Fibroblast of the aortic adventitia (primary cell): ENCODE measurements at regions not wholly inside any gene's neighbourhood (a gene's known extent, or its start where the extent isn't known, plus 50 kb on each side); places are given as distances from the start of the nearest gene placed in this dataset.

ENCODE experiments used
- DNase-seq: peaks from one replicate; pipeline ENCODE4 v3.0.0-alpha.2; 2010; ENCODE audit warnings: low read depth
- H3K4me3 ChIP-seq: 2 replicates; pipeline ENCODE4 v1.5.1; 2011; ENCODE audit warnings: low read depth, mild to moderate bottlenecking, control low read depth, low read length, moderate library complexity
- CTCF ChIP-seq: IDR thresholded peaks from 2 replicates; pipeline ENCODE4 v1.5.1; 2011; ENCODE audit warnings: mild to moderate bottlenecking, low read length, control low read depth, inconsistent platforms; ENCODE audit not compliant: insufficient read depth

DNA sequence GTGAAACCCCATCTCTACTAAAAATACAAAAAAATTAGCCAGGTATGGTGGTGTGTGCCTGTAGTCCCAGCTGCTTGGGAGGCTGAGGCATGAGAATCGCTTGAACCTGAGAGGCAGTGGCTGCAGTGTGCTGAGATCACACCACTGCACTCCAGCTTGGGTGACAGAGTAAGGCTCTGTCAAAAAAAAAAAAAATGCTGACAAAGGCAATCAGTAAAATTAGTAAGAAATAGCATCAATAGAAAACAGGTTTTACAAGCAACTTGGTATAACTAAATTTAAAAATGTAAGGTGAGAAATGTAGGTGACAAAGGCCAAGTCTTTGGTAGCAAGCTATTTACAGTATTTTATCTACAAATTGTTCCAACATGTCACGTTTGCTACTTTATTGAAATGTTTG is 421.4 kb upstream of the RGPD4 start:
- no peak for TF ChIP-seq CTCF
- no peak for DNase-seq
- H3K4me3 ChIP-seq = no peak overlapping the region

- DNase-seq = no peak
- no peak for TF ChIP-seq CTCF
- no peak overlapping the region for H3K4me3 ChIP-seq
Observed at GRCh38 chr2:107407017-107407416, 419.7 kb upstream of the RGPD4 start.

DNA sequence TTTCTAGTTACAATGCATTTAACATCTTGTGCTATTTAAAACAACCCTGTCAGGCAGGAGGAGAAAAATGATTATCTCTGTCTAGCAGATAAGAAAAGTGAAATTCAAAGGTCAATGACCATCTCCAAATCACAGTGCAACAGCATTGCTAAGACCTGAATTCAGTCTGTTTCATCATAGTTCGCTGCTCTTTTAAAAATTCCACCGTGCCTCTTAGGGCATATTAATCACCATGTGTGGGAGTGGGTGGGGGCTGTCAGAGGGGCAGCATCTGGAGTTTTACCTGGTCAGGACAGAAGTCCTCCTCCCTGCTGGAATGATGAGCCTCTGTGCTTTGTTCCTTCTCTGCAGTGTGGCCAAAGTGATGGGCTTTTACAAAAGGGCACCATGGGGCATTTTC is 418.7 kb upstream of the RGPD4 start:
- no peak for TF ChIP-seq CTCF
- DNase-seq = no peak
- H3K4me3 ChIP-seq = no peak overlapping the region

DNA sequence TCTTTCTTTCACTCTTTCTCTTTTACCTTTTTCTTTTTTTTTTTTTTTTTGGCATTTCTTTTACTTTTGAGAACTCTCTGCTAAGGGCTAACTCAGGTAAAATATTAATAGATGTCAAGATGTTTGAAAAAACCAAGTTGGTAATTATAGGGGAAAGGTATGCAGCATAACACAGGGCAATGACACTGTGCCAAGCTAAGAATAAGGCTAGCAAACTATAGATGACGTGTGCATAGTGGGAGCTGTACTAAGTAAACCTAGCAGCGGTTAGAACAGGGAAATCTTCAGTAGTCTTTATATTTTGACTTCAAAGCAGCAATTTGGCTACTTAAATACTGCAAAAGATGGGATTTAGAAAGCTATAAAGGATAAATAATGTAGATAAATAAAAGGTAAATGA is 415.4 kb upstream of the RGPD4 start:
- no peak overlapping the region for H3K4me3 ChIP-seq
- no peak for TF ChIP-seq CTCF
- no peak for DNase-seq

DNA sequence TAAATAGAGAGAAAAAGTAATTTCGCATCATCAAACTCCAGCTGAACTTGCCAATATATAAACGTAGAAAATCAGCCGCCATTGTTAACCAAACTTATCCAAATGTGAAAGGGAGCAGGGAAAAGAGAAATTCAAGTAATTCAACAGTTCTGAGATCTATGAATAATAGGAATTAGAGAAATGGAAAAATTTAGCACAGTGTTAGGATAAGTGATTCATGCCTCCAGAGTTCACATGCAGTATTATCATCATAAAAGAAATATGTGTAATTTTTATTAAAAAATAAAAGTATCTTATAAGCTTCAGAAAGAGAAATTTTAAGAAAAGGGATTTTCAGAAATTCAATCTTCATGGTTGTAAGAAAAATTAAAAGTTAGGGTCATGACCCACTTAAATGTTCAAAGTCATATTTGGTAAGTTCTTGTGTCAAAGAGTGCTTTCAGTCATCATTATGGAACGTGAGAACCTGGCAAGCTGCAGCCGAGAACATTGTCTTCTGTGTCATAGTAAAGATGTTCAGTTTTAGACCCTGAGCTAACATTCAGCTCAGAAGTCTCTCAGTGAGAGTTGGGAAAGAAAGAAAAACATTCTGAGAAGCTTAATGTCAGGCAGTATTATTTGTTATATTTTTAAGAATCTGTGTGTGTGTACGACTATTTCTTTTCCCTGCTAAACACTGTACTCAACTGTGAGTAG is 414.3 kb upstream of the RGPD4 start:
- peak; percentile 5 for DNase-seq
- H3K4me3 ChIP-seq = no peak overlapping the region
- TF ChIP-seq CTCF = no peak

DNA sequence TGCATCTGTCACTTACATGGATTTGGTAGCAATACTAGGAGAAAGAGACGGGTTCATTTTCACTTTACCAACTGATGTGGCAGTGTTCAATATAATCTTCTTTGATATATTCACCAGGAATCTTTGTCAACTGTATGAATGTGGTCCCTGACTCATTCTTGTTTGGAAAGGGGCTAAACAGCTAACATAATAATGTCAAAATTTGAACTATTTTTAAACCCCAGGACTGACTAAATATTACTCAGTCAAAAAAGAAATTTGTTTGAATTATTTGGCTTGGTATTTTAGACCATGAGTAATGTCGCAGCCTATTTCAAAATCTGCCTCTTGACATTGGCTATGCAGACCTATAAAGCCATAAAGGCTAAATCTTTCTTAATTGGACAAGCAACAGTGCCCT is 413.7 kb upstream of the RGPD4 start:
- peak; percentile 14 for DNase-seq
- TF ChIP-seq CTCF = no peak
- H3K4me3 ChIP-seq = no peak overlapping the region

DNA sequence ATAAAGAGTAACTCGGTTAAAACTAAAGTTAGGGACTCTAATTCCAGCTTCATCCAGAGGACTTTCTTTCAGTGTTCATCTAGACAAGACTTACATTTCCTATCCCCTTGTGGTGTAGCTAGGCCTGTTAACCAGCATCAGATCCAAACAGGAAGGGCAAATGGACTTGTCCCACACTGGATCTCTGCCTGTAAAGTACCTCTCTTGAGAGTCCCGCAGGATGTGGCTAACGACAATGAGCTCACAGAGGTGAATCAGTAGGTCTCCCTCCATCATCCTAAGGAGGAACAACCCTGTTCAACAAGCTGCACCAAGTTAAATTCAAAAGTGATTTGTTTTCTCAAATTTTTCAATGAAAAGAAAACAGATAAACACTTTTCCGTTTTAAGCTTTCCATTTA is 412.3 kb upstream of the RGPD4 start:
- DNase-seq = no peak
- no peak for TF ChIP-seq CTCF
- no peak overlapping the region for H3K4me3 ChIP-seq
